Kidney tubule cell (primary cell): ENCODE measurements at regions not wholly inside any gene's neighbourhood (a gene's known extent, or its start where the extent isn't known, plus 50 kb on each side); places are given as distances from the start of the nearest gene placed in this dataset.

ENCODE experiments used
- DNase-seq: peaks from one replicate; pipeline ENCODE4 v3.0.0-alpha.2; 2018; ENCODE audit warnings: low spot score

GRCh38 chr2:150165442-150165841 is 322.0 kb downstream of the RND3 start:
- no peak for DNase-seq

- no peak for DNase-seq
Observed at GRCh38 chr2:150162241-150162942, 325.1 kb downstream of the RND3 start.

DNA sequence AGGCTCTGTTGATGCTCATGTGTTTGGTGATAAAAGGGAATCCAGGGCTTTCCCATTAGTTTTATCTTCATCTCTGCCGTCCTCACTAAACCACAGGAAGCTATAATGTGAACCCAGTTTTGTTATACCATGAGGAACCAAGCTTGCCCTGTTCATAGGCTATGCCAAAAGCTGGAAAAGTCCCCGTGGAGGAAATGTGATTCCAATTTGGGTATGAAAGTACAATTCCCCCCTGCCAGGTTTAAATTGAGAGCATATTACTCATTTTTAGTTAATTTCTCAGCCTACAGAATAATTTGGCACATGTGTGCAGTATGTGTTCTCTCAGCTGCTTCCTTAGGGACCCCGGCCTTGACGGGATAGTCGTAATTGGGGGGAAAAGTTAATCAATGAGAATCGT is 327.4 kb downstream of the RND3 start:
- no peak for DNase-seq

GRCh38 chr2:150159300-150159699 is 328.2 kb downstream of the RND3 start:
- DNase-seq: no peak

- no peak for DNase-seq
Observed at GRCh38 chr2:150156876-150157275, 330.6 kb downstream of the RND3 start.

DNA sequence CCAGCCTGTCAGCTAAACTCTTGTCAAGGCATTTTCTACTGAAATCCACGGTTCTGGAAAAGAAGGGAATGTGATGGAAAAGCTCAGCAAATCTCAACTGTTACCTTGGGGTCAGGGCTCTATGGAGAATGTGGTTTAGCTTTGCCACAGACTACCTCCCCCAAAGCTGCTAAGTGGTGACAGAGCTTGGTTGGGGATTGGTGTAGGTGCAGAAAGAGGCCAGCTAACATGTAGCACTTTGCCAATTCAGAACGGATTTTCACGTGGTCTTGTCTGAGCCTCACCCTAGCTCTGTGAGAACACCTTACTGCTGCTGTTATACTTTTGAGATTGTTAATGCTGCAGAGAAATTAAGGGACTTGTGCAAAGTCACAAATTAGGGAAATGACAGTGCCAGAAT is 331.1 kb downstream of the RND3 start:
- no peak for DNase-seq

DNA sequence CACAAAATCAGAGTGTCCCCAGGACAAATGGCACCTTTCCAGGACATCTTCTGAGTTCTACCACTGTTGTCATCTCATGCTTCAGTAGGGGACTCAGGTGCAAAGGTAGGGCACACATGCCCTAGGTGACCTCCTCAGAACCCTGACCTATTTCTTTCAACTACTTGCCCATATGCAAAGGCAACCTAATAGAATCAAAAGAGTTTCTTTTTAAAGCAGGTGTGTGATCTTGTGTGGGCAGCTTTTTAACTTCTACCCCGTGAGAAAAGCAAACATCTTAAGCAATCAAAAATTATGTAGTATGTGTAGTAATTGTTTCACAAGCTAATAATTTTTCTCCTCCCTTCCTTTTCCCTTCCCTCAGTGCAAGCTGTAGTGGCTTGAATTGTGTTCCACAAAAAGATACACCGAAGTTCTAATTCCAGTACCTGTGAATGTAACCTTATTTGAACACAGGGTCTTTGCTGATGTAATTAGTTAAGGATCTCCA is 333.1 kb downstream of the RND3 start:
- DNase-seq: no peak

DNA sequence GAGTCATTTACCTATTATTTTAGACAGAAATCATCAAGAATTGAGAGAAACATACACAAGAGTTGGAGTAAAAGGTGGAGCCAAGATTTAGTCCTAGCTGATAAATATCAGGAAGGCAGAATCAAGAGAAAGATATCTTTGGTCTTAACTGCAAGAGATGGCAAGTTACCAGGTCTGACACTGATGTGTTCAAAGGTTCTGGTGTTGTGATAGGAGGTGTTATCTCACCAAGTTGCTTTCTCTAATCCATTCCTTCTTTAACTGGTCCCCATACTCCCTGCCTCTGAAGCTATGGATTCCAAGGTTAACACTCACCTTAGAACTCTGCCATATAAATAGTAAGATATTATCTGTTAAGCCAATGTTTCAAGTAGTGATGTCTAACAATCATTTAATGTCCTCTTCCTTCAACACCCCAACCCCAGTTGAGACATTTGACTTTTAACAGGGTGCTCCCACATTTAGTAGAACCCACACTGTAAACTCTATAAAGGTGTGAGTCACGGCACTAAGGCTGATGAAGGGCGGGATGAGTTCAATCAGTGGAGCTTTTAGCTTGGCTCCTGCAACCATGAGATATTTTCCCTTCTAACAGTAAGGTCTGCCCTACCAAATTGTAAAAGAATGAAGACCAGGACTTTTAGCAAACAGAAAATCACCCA is 333.7 kb downstream of the RND3 start:
- no peak for DNase-seq

DNA sequence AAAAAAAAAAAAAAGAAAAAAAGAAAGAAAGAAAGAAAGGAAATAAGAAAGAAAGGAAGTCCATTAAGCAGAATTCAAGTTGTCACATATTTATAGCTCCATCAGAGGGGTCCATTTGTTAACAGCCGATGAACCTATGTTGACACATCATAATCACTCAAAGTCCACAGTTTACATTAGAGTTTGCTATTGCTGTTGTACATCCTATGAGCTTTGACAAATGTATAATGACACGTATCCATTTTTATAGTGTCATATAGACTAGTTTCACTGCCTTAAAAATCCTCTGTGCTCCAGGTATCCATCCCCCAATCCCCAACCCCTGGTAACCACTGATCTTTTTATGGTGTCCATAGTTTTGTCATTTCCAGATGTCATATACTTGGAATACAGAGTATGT is 335.2 kb downstream of the RND3 start:
- no peak for DNase-seq

- no peak for DNase-seq
Observed at GRCh38 chr2:150150144-150150543, 337.3 kb downstream of the RND3 start.

- DNase-seq: no peak
Observed at GRCh38 chr2:150147889-150148683, 339.4 kb downstream of the RND3 start.

- DNase-seq: no peak
Observed at GRCh38 chr2:150146879-150147278, 340.6 kb downstream of the RND3 start.

GRCh38 chr2:150145299-150145692 is 342.2 kb downstream of the RND3 start:
- DNase-seq: no peak

GRCh38 chr2:150144546-150145298 is 342.7 kb downstream of the RND3 start:
- DNase-seq: peak; percentile 76

DNA sequence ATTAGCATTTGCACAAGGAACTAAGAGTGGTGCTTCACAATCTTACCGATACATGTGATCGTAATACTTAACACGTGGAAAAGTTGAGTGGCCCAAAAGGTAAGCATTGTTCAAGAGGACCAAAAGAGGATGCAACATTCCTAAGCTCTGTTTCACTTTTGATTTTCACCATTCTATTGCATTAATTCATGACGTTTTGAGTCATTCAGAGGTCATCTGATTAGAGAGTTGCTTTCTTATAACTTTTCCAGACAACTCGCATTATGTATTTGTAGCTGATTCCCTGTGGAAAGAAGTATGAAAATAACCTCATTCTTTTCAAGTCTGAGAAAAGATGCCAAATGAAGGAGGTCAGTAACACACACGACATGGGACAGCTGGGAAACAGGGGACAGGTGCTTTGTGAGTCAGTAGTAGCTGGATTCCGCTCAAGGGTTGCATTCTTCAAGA is 344.4 kb downstream of the RND3 start:
- DNase-seq: peak; percentile 66

DNA sequence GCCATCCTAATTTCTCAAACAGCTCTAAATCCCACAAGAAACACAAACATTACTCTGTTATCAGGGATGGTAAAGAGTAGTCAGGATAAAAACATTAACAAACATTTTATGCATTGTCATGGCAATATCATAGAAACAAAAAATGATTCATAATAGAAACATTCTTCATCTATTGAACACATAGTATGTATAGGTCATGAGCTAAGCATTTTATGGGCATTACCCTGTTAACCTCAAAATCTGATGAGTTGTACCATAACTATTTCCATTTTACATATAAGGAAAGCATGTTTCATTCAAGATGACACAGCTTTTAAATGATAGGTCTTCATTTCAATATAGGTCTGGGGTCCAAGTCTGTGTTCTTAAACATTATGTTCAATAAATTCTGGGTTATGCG is 344.9 kb downstream of the RND3 start:
- peak; percentile 83 for DNase-seq

DNA sequence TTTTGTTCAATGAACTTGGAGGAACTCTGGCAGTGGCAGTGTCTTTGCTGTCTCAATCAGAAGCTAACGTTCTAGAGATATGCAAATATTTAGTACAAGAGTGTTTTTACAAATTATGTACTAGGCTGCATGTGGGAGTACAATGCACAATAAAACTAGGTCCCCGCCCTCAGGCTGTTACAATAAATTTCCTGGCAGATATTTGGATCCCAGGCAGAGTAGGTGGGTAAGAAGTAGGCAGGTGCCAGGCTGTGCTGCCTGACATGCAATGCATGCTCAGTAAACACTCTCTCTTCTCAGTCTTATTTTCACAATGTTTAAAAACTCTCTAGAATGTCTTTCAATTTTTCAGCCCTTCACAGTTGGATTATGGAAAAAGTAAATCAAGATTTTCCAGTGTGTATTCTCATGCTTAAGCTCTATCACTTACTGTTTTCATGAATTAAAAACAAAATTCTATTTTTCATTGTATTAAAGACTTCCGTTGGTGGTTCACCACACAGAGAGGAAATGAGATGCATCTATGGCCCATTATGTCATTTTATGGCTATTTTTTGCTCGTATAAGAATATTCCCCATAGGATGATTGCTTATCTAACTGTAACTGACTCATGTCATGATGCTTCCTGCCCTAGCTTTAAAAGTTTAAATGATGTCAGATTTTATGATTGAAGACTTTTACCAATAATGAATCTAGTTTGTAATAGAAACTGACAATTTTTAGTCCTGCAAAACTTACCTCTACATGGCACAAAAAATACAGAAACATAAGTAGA is 346.1 kb downstream of the RND3 start:
- no peak for DNase-seq

DNA sequence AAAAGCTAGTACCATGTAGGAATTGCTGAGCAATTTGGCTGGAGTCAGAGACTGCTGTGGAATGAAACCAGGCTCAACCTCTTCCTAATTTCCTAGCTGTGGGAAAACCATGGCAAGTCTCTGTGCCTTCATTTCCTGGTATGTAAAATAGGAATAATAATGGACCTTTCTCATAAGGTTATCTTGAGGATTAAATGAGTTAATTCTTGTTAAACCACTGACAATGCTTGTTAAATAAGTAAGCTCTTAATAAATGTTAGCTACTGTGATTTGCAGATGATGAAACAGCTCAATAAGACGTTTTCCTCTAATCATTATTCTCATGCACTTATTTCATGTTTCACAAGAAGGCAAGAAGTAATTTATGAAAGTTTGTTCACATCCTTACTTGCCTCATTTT is 346.7 kb downstream of the RND3 start:
- no peak for DNase-seq

DNA sequence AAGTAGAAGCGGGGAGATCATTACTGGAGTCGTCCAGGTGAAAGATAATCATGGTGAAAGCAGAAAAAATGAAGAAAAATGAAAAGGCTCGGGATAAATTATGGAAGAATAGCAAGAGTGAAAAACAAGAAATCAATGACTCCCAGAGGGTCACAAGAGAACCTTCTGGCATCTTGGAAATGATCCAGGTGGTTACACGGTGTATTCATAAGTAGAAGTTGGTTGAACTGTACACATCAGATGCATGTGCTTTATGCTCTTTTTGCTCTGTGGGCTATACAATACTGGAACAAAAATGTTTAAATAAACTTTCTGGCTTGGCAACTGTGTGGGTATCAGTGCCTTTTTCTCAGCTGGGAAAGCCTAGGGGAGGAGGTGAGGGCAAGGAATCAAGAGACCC is 348.9 kb downstream of the RND3 start:
- no peak for DNase-seq

DNA sequence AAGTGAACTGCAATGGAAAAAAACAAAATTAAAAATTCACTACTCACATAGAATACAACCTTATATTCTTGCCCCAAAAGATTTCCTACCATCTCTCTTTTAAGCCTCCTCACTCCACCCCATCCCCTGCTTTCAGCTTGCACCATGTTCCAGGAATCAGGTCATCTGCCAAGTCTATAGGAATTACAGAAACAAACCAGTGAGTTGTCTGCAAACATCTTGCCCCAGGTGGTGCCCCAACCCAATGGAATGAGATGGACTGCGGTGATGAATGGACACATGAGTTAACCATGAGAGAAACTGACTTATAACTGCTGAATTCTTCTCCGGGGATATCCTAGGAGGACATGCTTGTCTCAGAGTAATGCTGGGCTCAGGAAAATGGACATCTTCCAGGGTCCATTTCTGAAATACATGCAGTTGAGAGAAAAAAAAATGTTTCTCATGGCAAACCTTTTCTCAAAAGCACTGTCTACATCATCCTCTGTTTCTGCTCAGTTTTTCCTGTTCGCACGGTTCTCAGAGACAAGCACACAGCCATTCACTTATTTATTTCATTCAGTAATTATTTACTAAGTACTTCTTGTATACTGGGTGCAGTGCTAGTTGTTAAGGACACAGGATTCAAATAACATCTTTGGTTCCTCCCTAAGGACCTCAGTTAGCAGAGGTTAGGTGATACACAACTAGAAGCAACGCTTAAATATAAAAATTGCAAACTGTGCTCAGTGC is 350.0 kb downstream of the RND3 start:
- DNase-seq: no peak

DNA sequence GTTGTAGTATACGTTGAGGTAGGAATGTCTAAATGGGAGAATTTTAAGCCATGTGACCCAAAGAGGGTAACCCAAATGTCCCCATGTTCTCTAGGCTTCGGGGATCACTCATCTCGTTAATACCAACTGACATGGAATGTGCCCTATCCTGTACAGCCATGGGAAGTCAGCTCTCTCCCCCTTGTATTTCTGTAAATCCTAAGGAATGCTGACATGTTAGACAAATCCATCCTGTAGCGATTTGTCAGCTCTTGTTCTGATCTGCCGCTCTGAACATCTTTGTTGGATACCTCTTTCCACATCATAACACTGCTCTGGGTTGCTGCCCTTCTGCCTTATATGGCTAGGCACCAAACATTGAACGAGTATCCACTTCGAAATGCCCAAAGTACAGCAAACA is 350.6 kb downstream of the RND3 start:
- DNase-seq: no peak
